Choroid plexus epithelial cell (primary cell): ENCODE measurements at regions not wholly inside any gene's neighbourhood (a gene's known extent, or its start where the extent isn't known, plus 50 kb on each side); places are given as distances from the start of the nearest gene placed in this dataset.

ENCODE experiments used
- DNase-seq: peaks from one replicate; pipeline ENCODE4 v3.0.0-alpha.2; 2010; ENCODE audit warnings: low read depth
- H3K4me3 ChIP-seq: 2 replicates; pipeline ENCODE4 v1.5.1; 2011; ENCODE audit warnings: low read depth, mild to moderate bottlenecking, control low read depth, low read length, moderate library complexity
- CTCF ChIP-seq: conservative IDR thresholded peaks from 2 replicates; pipeline ENCODE4 v1.5.1; 2011; ENCODE audit warnings: low read depth, mild to moderate bottlenecking, control low read depth, inconsistent platforms, low read length, moderate library complexity

GRCh38 chr14:87001333-87001732, 991.6 kb downstream of the GALC start:
- TF ChIP-seq CTCF = no peak
- DNase-seq = no peak
- H3K4me3 ChIP-seq = no peak overlapping the region

- H3K4me3 ChIP-seq = no peak overlapping the region
- DNase-seq = no peak
- no peak for TF ChIP-seq CTCF
Measured at GRCh38 chr14:87000081-87000480, 992.9 kb downstream of the GALC start.

GRCh38 chr14:86999036-86999435, 993.9 kb downstream of the GALC start:
- TF ChIP-seq CTCF = no peak
- no peak for DNase-seq
- H3K4me3 ChIP-seq = no peak overlapping the region

GRCh38 chr14:86997271-86997670, 995.7 kb downstream of the GALC start:
- H3K4me3 ChIP-seq = no peak overlapping the region
- TF ChIP-seq CTCF = no peak
- no peak for DNase-seq

GRCh38 chr14:86990396-86990795, 1002.6 kb downstream of the GALC start:
- TF ChIP-seq CTCF = no peak
- DNase-seq = no peak
- no peak overlapping the region for H3K4me3 ChIP-seq

- H3K4me3 ChIP-seq = no peak overlapping the region
- no peak for DNase-seq
- TF ChIP-seq CTCF = no peak
Measured at GRCh38 chr14:86989285-86989684, 1003.7 kb downstream of the GALC start.

GRCh38 chr14:86987966-86988365, 1005.0 kb downstream of the GALC start:
- no peak for DNase-seq
- TF ChIP-seq CTCF = no peak
- no peak overlapping the region for H3K4me3 ChIP-seq
